Testis (tissue), 2 donors: ENCODE measurements at regions not wholly inside any gene's neighbourhood (a gene's known extent, or its start where the extent isn't known, plus 50 kb on each side); places are given as distances from the start of the nearest gene placed in this dataset.

Source experiments
- POLR2A ChIP-seq: fragments of 450-650 bp; IDR thresholded peaks from one replicate; pipeline ENCODE4 v1.6.1; 2017; ENCODE audit warnings: antibody characterized with exemption, mild to moderate bottlenecking, moderate library complexity
- TF ChIP-seq, protein P1 (sequence below), 3 experiments: fragments of 450-650 bp in 2 of 3; fragments of 200-600 bp in 1 of 3; sonication (generic) in 1 of 3; IDR thresholded peaks; one replicate each; pipeline ENCODE4 v1.5.1; 2016 to 2019; ENCODE audit warnings: antibody characterized with exemption in 3 of 3, mild to moderate bottlenecking in 2 of 3, moderate library complexity in 1 of 3

DNA sequence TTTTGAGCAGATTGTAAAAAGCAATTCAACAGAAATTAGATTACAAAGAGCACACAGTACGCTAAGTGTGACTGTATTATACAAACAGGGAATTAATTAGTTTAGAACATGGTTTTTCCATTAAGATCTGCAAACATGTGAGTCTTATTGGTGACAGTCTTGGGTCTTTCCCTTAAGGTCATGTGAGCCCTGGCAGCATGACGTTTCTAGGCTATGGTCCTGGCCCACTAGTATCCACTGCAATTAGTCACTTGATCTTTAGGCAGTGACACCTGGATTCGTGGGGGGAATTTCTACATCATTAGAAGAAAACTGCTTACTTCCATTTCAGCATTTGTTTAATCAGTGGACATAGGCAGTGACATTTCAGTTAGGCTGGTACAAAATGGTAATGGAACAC lies 360.2 kb upstream of the NR2F2 start:
- TF ChIP-seq POLR2A: no peak
- TF ChIP-seq, protein P1, sequence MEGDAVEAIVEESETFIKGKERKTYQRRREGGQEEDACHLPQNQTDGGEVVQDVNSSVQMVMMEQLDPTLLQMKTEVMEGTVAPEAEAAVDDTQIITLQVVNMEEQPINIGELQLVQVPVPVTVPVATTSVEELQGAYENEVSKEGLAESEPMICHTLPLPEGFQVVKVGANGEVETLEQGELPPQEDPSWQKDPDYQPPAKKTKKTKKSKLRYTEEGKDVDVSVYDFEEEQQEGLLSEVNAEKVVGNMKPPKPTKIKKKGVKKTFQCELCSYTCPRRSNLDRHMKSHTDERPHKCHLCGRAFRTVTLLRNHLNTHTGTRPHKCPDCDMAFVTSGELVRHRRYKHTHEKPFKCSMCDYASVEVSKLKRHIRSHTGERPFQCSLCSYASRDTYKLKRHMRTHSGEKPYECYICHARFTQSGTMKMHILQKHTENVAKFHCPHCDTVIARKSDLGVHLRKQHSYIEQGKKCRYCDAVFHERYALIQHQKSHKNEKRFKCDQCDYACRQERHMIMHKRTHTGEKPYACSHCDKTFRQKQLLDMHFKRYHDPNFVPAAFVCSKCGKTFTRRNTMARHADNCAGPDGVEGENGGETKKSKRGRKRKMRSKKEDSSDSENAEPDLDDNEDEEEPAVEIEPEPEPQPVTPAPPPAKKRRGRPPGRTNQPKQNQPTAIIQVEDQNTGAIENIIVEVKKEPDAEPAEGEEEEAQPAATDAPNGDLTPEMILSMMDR (IDR thresholded peaks at IDR 0.05): no peak
